HG03039 (cell line): ENCODE measurements at regions not wholly inside any gene's neighbourhood (a gene's known extent, or its start where the extent isn't known, plus 50 kb on each side); places are given as distances from the start of the nearest gene placed in this dataset.
"Not testable (repeated sequence)": the region's sequence is repeated elsewhere in the genome, so short reads cannot be mapped to it uniquely, and the experiment has no call there.

Source experiments
- ATAC-seq: cut with Tn5 transposase; IDR thresholded peaks from one replicate; pipeline ENCODE4 v1.9.1; 2021; ENCODE audit warnings: mild to moderate bottlenecking, moderate library complexity; ENCODE audit not compliant: unreplicated experiment

GRCh38 chr9:108056805-108057386 is 567.3 kb upstream of the KLF4 start:
- no peak for ATAC-seq

- no peak for ATAC-seq
Measured at GRCh38 chr9:108056084-108056804, 566.7 kb upstream of the KLF4 start.

GRCh38 chr9:108054131-108054630 is 564.6 kb upstream of the KLF4 start:
- no peak for ATAC-seq

- no peak for ATAC-seq
Measured at GRCh38 chr9:108053555-108054061, 564.0 kb upstream of the KLF4 start.

GRCh38 chr9:108052431-108053080 is 563.0 kb upstream of the KLF4 start:
- ATAC-seq = no peak

- ATAC-seq = no peak
Measured at GRCh38 chr9:108050894-108051293, 561.3 kb upstream of the KLF4 start.

GRCh38 chr9:108049671-108050494 is 560.3 kb upstream of the KLF4 start:
- ATAC-seq = no peak

GRCh38 chr9:108049026-108049607 is 559.5 kb upstream of the KLF4 start:
- no peak for ATAC-seq

GRCh38 chr9:108048406-108049025 is 558.9 kb upstream of the KLF4 start:
- ATAC-seq = no peak

- ATAC-seq = not testable (repeated sequence)
Measured at GRCh38 chr9:108047777-108048176, 558.2 kb upstream of the KLF4 start.

- no peak for ATAC-seq
Measured at GRCh38 chr9:108047264-108047663, 557.7 kb upstream of the KLF4 start.

GRCh38 chr9:108045851-108046250 is 556.3 kb upstream of the KLF4 start:
- ATAC-seq = no peak

GRCh38 chr9:108043585-108043984 is 554.0 kb upstream of the KLF4 start:
- ATAC-seq = no peak

GRCh38 chr9:108041551-108041950 is 552.0 kb upstream of the KLF4 start:
- ATAC-seq = no peak

- no peak for ATAC-seq
Measured at GRCh38 chr9:108040783-108041182, 551.2 kb upstream of the KLF4 start.

- ATAC-seq = no peak
Measured at GRCh38 chr9:108039493-108039892, 549.9 kb upstream of the KLF4 start.

GRCh38 chr9:108039012-108039411 is 549.4 kb upstream of the KLF4 start:
- no peak for ATAC-seq

- no peak for ATAC-seq
Measured at GRCh38 chr9:108035487-108035886, 545.9 kb upstream of the KLF4 start.

GRCh38 chr9:108033976-108034964 is 544.7 kb upstream of the KLF4 start:
- no peak for ATAC-seq
